ENCODE measurements at regions not wholly inside any gene's neighbourhood (a gene's known extent, or its start where the extent isn't known, plus 50 kb on each side); places are given as distances from the start of the nearest gene placed in this dataset.

GRCh38 chr1:185648858-185649589 lies 85.2 kb upstream of the HMCN1 start:
- dilution Hi-C loops (cut with HindIII; ENCODE audit: low sequenced_read_pairs, unreplicated experiment) (no loop called here), in situ Hi-C loops (cut with MboI; ENCODE audit: low sequenced_read_pairs) (no loop called here), intact Hi-C loops (cut with micrococcal nuclease) (loop anchor here (5.0 kb wide), 1 partner anchor 197 kb away; no protein-coding TSS in a partner anchor)
- no peak for TF ChIP-seq RCOR1 (IDR thresholded peaks at IDR 0.05; ENCODE audit: insufficient replicate concordance, low read length)
- TF ChIP-seq ELK1 (IDR thresholded peaks at IDR 0.05; ENCODE audit: borderline replicate concordance, low read depth, low read length) = no peak
- no peak for TF ChIP-seq CHD1 (IDR thresholded peaks at IDR 0.05; ENCODE audit: low read depth, low read length)
- TF ChIP-seq BHLHE40 (IDR thresholded peaks at IDR 0.05; ENCODE audit: low read depth, low read length) = no peak
- TF ChIP-seq MAFK (IDR thresholded peaks at IDR 0.05; ENCODE audit: low read depth, low read length) = no peak
- TF ChIP-seq POLR2A (IDR thresholded peaks at IDR 0.05; ENCODE audit: low read depth, low read length) = no peak
- TF ChIP-seq RAD21 (IDR thresholded peaks at IDR 0.05; ENCODE audit: low read length) = no peak
- no peak for TF ChIP-seq MAZ (IDR thresholded peaks at IDR 0.05; ENCODE audit: borderline replicate concordance, low read depth, low read length)
- no peak for TF ChIP-seq USF2 (IDR thresholded peaks at IDR 0.05; ENCODE audit: low read depth, low read length)
- TF ChIP-seq CEBPB (IDR thresholded peaks at IDR 0.05; ENCODE audit: low read depth, low read length) = no peak
- TF ChIP-seq NFE2L2 (IDR thresholded peaks at IDR 0.05; ENCODE audit: low read depth, low read length) = no peak
- no peak for TF ChIP-seq MXI1 (IDR thresholded peaks at IDR 0.05; ENCODE audit: borderline replicate concordance, low read depth, low read length)
- no peak for TF ChIP-seq FOS (IDR thresholded peaks at IDR 0.05; ENCODE audit: low read depth, low read length)
- TF ChIP-seq CTCF (conservative IDR thresholded peaks at IDR 0.05; ENCODE audit: low read depth, low read length) = no peak
- no peak for TF ChIP-seq SMC3 (IDR thresholded peaks at IDR 0.05; ENCODE audit: low read depth, low read length)
- TF ChIP-seq RFX5 (IDR thresholded peaks at IDR 0.05; ENCODE audit: low read depth, low read length) = no peak
- H3K9ac ChIP-seq (ENCODE audit: low read depth, low read length) = no peak overlapping the region
- peaks cover 5% of the 10 kb centered on the region for H3K4me1 ChIP-seq (ENCODE audit: control insufficient read depth, insufficient read depth, low read length)
- no TSS peak for BruUV-seq (replicated peaks)
- peaks cover 4% of the 10 kb centered on the region; the same call in 1 of the 2 replicates for H3K9me1 ChIP-seq (ENCODE audit: insufficient read depth, low read length)
- H4K8ac ChIP-seq (ENCODE audit: low read depth in 2 of 2, low read length in 2 of 2) = no peak overlapping the region
- H2AK5ac ChIP-seq (ENCODE audit: low read depth, low read length) = no peak overlapping the region
- no peaks in the 10 kb centered on the region for H3K79me1 ChIP-seq (ENCODE audit: low read depth in 1 of 2, low read length in 2 of 2)
- H3K56ac ChIP-seq (ENCODE audit: extremely low read depth, insufficient read depth, low read length) = no peak overlapping the region
- ChIA-PET CTCF (interaction anchor here (1.0 kb wide), 1 partner anchor 82 kb away, joined by 3 read pairs; no protein-coding TSS in a partner anchor), POLR2A (ENCODE audit: unreplicated experiment) (no interaction called here)
- H4K91ac ChIP-seq (ENCODE audit: insufficient read depth, low read depth, low read length) = no peak overlapping the region
- 98% methylated on average over 18 of the region's 38 CpGs; no CpG with 5 or more reads in 1 of the 2 experiments for WGBS, 2 experiments (ENCODE audit: extremely low coverage in 2 of 2, insufficient read length in 1 of 2)
- no peak overlapping the region for H3K18ac ChIP-seq (ENCODE audit: low read depth, low read length)
- no peaks in the 10 kb centered on the region for H4K20me1 ChIP-seq (ENCODE audit: insufficient read depth, low read length)
- H3K9me3 ChIP-seq (ENCODE audit: control insufficient read depth, insufficient read depth, low read length) = peaks cover 4% of the 10 kb centered on the region; the same call in 1 of the 2 replicates
- H3K4me3 ChIP-seq (ENCODE audit: insufficient read depth, low read depth, low read length) = no peak overlapping the region
- H3K36me3 ChIP-seq (ENCODE audit: control insufficient read depth, insufficient read depth, low read length) = no peaks in the 10 kb centered on the region
- H2BK5ac ChIP-seq (ENCODE audit: low read depth, low read length, poor library complexity, severe bottlenecking) = no peak overlapping the region
- ATAC-seq (ENCODE audit: low read depth) (no peak), DNase-seq (no peak)
- no peak overlapping the region for H4K5ac ChIP-seq (ENCODE audit: low read depth, low read length)
- no peak overlapping the region for H3K4me2 ChIP-seq (ENCODE audit: low read depth, low read length)
- no peak overlapping the region for H2BK20ac ChIP-seq (ENCODE audit: low read depth, low read length)
- no peak overlapping the region for H2BK15ac ChIP-seq (ENCODE audit: low read depth, low read length)
- no peak overlapping the region for H3K23ac ChIP-seq (ENCODE audit: low read depth, low read length)
- no peak overlapping the region for H3K4ac ChIP-seq (ENCODE audit: low read depth, low read length)
- no peak overlapping the region for H2AFZ ChIP-seq (replicated peaks; ENCODE audit: low read length, poor library complexity)
- no peak overlapping the region for H2BK120ac ChIP-seq (ENCODE audit: low read depth, low read length)
- no peak overlapping the region for H3K14ac ChIP-seq (replicated peaks; ENCODE audit: low read depth, low read length)
- H2AK9ac ChIP-seq (replicated peaks; ENCODE audit: low read depth, low read length, poor library complexity) = no peak overlapping the region
- no peak overlapping the region for H3K27ac ChIP-seq (ENCODE audit: insufficient read depth, low read length)
- H3K27me3 ChIP-seq (ENCODE audit: control insufficient read depth, insufficient read depth, low read length) = no peaks in the 10 kb centered on the region

Data from IMR-90 (cell line).